Effector CD4-positive, alpha-beta T cell (primary cell): ENCODE measurements at regions not wholly inside any gene's neighbourhood (a gene's known extent, or its start where the extent isn't known, plus 50 kb on each side); places are given as distances from the start of the nearest gene placed in this dataset.
"Not testable (repeated sequence)": the region's sequence is repeated elsewhere in the genome, so short reads cannot be mapped to it uniquely, and the experiment has no call there.

Source experiments
- DNase-seq: peaks from one replicate; pipeline ENCODE4 v3.0.0-alpha.2; 2020

GRCh38 chr5:15333091-15333490, 166.9 kb upstream of the FBXL7 start:
- no peak for DNase-seq

- no peak for DNase-seq
Measured at GRCh38 chr5:15326932-15327331, 173.0 kb upstream of the FBXL7 start.

GRCh38 chr5:15326471-15326870, 173.5 kb upstream of the FBXL7 start:
- DNase-seq: no peak

GRCh38 chr5:15322421-15322820, 177.6 kb upstream of the FBXL7 start:
- DNase-seq: no peak

GRCh38 chr5:15321776-15322175, 178.2 kb upstream of the FBXL7 start:
- no peak for DNase-seq

- DNase-seq: no peak
Measured at GRCh38 chr5:15320871-15321270, 179.1 kb upstream of the FBXL7 start.

GRCh38 chr5:15304914-15305834, 194.8 kb upstream of the FBXL7 start:
- DNase-seq: no peak

GRCh38 chr5:15304066-15304731, 195.8 kb upstream of the FBXL7 start:
- no peak for DNase-seq

GRCh38 chr5:15300141-15300540, 199.8 kb upstream of the FBXL7 start:
- no peak for DNase-seq

- DNase-seq: no peak
Measured at GRCh38 chr5:15290953-15291352, 209.0 kb upstream of the FBXL7 start.

GRCh38 chr5:15286650-15287049, 213.3 kb upstream of the FBXL7 start:
- no peak for DNase-seq

GRCh38 chr5:15285901-15286583, 213.9 kb upstream of the FBXL7 start:
- DNase-seq: no peak

GRCh38 chr5:15284706-15285105, 215.3 kb upstream of the FBXL7 start:
- DNase-seq: no peak

GRCh38 chr5:15283076-15283475, 216.9 kb upstream of the FBXL7 start:
- DNase-seq: no peak

GRCh38 chr5:15282611-15283010, 217.4 kb upstream of the FBXL7 start:
- no peak for DNase-seq

GRCh38 chr5:15271596-15271995, 228.4 kb upstream of the FBXL7 start:
- not testable (repeated sequence) for DNase-seq

- DNase-seq: no peak
Measured at GRCh38 chr5:15267966-15268365, 232.0 kb upstream of the FBXL7 start.

- DNase-seq: no peak
Measured at GRCh38 chr5:15266841-15267240, 233.1 kb upstream of the FBXL7 start.

- DNase-seq: no peak
Measured at GRCh38 chr5:15266229-15266628, 233.8 kb upstream of the FBXL7 start.

- no peak for DNase-seq
Measured at GRCh38 chr5:15263942-15264341, 236.0 kb upstream of the FBXL7 start.

- no peak for DNase-seq
Measured at GRCh38 chr5:15263406-15263805, 236.6 kb upstream of the FBXL7 start.

GRCh38 chr5:15261269-15261995, 238.5 kb upstream of the FBXL7 start:
- DNase-seq: no peak
